ENCODE measurements at regions not wholly inside any gene's neighbourhood (a gene's known extent, or its start where the extent isn't known, plus 50 kb on each side); places are given as distances from the start of the nearest gene placed in this dataset.

DNA sequence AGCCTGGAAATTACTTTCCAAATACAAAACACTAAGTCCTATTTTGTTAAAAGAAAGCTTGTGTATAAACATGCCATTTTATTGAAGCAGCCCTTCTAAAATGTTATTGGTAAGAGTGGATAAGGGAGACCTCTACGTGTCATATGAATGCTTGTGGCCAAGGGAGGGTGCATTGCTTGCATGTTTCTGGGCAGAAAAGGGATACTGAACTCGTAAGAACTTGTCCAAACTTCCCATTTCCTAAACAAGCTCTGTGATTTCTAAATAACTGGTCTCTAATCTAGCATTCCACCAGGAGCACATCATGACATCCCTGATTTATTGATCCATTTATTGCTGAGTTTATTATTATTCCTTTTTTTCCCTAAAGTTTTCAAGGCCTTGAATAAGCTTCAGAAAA is 474.1 kb downstream of the CD109 start:
- peaks cover 0 to 17% (median 9%) of the 10 kb centered on the region in 4 donors for H3K4me1 ChIP-seq
- H3K9me3 ChIP-seq: no peaks in the 10 kb centered on the region
- H3K4me3 ChIP-seq: no peak overlapping the region
- intact Hi-C loops (cut with DNase I; ENCODE audit: low total_unique reads): no loop called here
- no peak overlapping the region for H3K27ac ChIP-seq
- no peaks in the 10 kb centered on the region for H3K36me3 ChIP-seq
- TF ChIP-seq, protein P1, sequence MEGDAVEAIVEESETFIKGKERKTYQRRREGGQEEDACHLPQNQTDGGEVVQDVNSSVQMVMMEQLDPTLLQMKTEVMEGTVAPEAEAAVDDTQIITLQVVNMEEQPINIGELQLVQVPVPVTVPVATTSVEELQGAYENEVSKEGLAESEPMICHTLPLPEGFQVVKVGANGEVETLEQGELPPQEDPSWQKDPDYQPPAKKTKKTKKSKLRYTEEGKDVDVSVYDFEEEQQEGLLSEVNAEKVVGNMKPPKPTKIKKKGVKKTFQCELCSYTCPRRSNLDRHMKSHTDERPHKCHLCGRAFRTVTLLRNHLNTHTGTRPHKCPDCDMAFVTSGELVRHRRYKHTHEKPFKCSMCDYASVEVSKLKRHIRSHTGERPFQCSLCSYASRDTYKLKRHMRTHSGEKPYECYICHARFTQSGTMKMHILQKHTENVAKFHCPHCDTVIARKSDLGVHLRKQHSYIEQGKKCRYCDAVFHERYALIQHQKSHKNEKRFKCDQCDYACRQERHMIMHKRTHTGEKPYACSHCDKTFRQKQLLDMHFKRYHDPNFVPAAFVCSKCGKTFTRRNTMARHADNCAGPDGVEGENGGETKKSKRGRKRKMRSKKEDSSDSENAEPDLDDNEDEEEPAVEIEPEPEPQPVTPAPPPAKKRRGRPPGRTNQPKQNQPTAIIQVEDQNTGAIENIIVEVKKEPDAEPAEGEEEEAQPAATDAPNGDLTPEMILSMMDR (IDR thresholded peaks at IDR 0.05): no peak
- H3K27me3 ChIP-seq: no peaks in the 10 kb centered on the region
- DNase-seq: no peak

- Histone ChIP-seq H3K27ac (no peak overlapping the region), H3K9me3 (no peaks in the 10 kb centered on the region), H3K4me3 (no peak overlapping the region), H3K4me1 (peaks cover 0 to 17% (median 9%) of the 10 kb centered on the region in 4 donors), H3K36me3 (no peaks in the 10 kb centered on the region), H3K27me3 (no peaks in the 10 kb centered on the region)
- intact Hi-C loops (cut with DNase I; ENCODE audit: low total_unique reads): no loop called here
- TF ChIP-seq, protein P1 (IDR thresholded peaks at IDR 0.05): no peak
- DNase-seq: no peak
Observed at GRCh38 chr6:74167976-74168375, 472.0 kb downstream of the CD109 start.

DNA sequence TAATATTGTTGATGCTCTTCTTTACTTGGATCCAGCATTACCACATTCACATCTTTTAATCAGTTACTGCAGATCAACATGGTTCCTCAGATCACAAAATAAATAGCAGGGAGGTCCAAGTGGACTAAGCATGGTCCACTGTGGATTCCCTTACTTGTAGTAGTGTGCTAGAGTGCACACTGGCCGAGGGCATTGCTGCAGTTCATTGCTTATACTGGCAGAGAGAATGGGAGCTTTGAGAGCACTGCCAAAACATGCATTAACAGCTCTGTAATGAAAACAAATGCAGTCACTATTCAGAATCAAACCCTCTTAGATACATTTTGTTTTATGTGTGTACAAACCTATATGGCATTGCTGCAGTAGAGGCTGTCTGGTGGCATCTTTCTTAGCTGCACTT is 471.5 kb downstream of the CD109 start:
- no peaks in the 10 kb centered on the region for H3K27me3 ChIP-seq
- no peaks in the 10 kb centered on the region for H3K9me3 ChIP-seq
- no peaks in the 10 kb centered on the region for H3K36me3 ChIP-seq
- H3K4me1 ChIP-seq: peaks cover 0 to 17% (median 9%) of the 10 kb centered on the region in 4 donors
- intact Hi-C loops (cut with DNase I; ENCODE audit: low total_unique reads): no loop called here
- DNase-seq: no peak
- TF ChIP-seq, protein P1 (IDR thresholded peaks at IDR 0.05): no peak
- H3K4me3 ChIP-seq: no peak overlapping the region
- no peak overlapping the region for H3K27ac ChIP-seq

DNA sequence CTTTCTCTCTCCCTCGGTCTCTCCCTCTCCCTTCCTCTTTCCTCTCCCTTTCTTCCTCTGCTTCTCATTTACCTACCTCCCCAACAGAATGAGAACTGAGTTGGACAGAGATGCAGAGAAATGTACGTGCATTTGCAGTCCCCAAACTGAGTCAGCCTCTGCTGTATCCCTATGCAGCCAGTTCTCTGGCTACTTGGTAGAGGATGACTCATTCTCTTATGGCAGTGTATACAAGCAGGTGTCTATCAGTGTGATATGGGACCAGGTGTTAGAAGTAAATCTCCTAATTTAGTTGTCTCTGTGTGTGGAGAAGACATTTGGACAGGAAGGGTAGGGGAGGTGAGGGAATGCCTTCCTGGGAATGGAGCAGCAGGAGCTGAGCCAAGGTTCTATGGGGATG is 470.8 kb downstream of the CD109 start:
- no peak overlapping the region for H3K27ac ChIP-seq
- H3K4me1 ChIP-seq: peaks cover 0 to 17% (median 9%) of the 10 kb centered on the region in 4 donors
- H3K27me3 ChIP-seq: no peaks in the 10 kb centered on the region
- TF ChIP-seq, protein P1 (IDR thresholded peaks at IDR 0.05): no peak
- DNase-seq: no peak
- H3K9me3 ChIP-seq: no peaks in the 10 kb centered on the region
- H3K36me3 ChIP-seq: no peaks in the 10 kb centered on the region
- intact Hi-C loops (cut with DNase I; ENCODE audit: low total_unique reads): no loop called here
- no peak overlapping the region for H3K4me3 ChIP-seq

GRCh38 chr6:74161380-74161779 is 465.4 kb downstream of the CD109 start:
- Histone ChIP-seq H3K4me1 (no peaks in the 10 kb centered on the region), H3K27ac (no peak overlapping the region), H3K27me3 (no peaks in the 10 kb centered on the region), H3K36me3 (no peaks in the 10 kb centered on the region), H3K4me3 (no peak overlapping the region), H3K9me3 (no peaks in the 10 kb centered on the region)
- intact Hi-C loops (cut with DNase I; ENCODE audit: low total_unique reads): no loop called here
- DNase-seq: no peak
- TF ChIP-seq, protein P1 (IDR thresholded peaks at IDR 0.05): no peak

GRCh38 chr6:74152096-74152675 is 456.2 kb downstream of the CD109 start:
- Histone ChIP-seq H3K27me3 (no peaks in the 10 kb centered on the region), H3K4me1 (no peaks in the 10 kb centered on the region), H3K27ac (no peak overlapping the region), H3K9me3 (no peaks in the 10 kb centered on the region), H3K4me3 (no peak overlapping the region), H3K36me3 (no peaks in the 10 kb centered on the region)
- intact Hi-C loops (cut with DNase I; ENCODE audit: low total_unique reads): no loop called here
- TF ChIP-seq, protein P1 (IDR thresholded peaks at IDR 0.05): no peak
- DNase-seq: no peak
